COLO668 (cell line): ENCODE measurements at regions not wholly inside any gene's neighbourhood (a gene's known extent, or its start where the extent isn't known, plus 50 kb on each side); places are given as distances from the start of the nearest gene placed in this dataset.
A peak's percentile ranks its signal among the peaks of the same experiment; 100 is the strongest.
"Not testable (repeated sequence)": the region's sequence is repeated elsewhere in the genome, so short reads cannot be mapped to it uniquely, and the experiment has no call there.

Experiments
- DNase-seq: peaks from one replicate; lab custom pipeline; 2025; ENCODE audit not compliant: unreplicated experiment; lab: John Stamatoyannopoulos, UW

DNA sequence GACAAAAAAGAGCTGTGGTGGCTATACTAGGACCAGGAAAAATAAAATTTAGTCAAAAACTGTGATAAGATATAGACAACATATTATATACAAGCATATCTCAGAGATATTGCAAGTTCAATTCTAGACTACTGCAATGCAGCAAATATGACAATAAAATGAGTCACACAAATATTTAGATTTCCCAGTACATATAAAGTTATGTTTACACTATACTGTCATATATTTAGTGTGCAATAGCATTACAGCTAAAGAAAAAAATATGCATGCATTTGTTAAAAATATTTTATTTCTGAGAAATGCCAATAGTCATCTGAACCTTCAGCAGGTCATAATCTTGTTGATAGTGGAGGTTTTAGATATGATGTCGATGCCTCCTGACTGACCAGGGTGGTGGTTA is 72.1 kb downstream of the AKR1C4 start:
- no peak for DNase-seq

DNA sequence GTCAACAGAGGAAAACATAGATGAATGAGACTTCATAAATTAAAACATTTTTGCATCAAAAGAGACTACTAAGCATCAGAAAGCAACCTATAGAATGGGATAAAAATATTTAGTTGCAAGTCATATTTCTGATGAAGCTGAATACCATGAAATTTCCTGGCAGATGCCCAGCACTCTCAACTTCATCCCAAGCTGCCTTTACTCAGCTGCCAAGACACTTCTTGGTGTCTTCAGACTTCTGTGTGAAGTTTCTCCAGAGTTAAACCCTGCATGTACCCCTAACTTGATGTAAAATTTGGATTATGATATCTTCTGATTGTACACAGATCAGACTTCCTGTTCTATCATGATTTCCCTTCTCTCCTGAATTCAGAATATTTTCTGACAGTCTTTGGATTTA is 73.2 kb downstream of the AKR1C4 start:
- no peak for DNase-seq

DNA sequence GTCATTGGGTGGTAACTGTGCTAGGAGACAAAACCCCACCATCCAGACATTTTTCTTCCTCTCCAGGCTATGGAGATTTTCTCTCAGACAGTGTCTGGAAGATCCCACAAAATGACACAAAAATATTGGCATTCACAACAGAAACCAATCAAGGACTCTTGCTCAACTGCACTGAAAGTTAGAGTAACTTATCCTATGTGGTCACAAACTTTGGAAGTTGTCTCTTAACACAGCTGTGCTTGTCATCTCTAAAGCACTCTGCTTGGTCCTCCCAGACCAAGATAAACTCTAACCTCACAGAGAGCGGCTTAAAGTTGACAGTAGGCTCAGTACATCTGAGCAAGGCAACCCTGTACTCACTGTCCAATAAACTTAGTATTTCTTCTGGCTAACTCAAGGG is 74.9 kb downstream of the AKR1C4 start:
- DNase-seq: no peak

DNA sequence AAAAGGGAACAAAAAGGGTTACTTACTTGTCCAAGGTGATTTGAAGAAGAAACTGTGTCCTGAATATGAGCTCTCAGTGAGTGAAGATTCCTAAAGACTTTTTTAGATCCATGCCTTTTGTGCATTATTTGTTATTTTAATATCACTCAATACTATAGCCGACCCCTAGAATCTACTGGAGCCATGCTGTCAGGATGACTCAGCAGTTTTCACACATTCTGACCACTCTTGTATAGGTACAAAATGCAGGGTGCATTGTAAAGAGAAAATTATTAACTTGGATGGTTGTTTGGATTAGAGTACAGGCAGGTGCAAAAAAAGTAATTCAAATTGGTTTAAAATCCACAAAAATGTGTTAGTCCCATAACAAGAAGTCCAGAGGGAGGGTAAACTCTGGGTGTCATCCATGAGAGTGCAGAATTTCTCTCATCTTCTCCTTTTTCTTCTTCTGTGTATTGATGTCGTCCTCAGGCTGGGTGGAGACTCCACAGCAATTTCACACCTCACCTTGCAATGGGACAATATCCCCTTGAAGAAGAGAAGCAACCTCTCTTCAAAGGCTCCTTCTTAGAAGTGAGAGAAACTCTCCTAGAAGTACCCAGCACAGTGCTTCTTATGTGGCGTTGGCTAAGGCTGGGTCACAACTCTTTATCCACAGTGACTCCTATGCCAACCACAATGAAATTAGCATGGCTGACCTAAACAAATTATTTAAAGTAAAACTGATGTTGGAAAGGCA is 75.6 kb downstream of the AKR1C4 start:
- no peak for DNase-seq

DNA sequence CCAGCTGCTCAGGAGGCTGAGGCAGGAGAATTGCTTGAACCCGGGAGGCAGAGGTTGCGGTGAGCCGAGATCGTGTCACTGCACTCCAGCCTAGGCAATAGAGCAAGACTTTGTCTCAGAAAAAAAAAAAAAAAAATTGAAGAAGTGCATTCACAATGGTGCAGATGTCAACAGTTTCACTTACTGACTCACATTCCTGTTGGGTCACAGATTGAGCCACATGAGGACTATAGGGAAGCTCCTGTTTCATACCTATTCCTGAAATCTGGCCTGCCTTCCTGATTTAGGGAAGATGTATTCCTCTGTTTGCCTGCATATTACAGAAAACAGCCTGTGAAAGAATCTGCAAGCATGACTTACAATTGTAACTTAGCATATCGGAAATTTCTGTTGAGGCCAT is 78.2 kb downstream of the AKR1C4 start:
- no peak for DNase-seq

DNA sequence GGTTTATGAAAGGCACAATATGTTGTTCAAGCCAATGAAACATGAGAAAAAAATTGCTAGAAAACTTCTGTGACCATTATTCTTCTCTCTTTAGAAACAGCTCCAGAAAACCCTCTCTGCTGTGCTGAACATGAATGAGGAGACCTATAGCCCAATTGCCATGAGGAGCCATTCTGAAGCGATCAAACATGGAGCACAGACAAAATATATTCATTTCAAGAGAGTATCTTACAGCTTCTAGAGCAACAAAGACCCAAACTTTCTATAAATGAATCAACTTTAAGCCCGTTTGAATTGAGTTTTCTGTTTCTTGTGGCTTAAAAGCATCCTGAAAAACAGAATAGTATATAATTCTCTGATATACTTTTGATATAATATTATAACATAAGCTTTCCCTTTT is 83.4 kb upstream of the UCN3 start:
- DNase-seq: no peak

DNA sequence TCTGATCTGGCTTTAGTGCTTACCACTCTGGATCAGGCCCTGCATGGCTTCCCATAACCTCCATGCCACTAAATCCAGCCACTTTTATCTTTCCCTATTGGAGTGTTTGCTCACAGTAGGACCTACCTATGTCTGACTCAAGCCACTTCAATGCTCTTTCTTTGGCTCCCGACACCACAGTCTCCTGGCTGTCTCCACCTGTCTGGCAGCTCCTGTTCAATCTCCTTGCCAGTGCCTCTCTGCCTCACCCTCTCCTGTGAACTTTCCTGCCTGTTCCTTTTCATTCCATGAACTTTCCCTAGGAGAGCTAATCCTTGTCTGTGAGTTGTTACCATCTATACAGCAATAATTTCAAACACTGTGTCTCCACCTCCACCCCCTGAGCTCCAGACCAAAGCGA is 82.6 kb upstream of the UCN3 start:
- no peak for DNase-seq

DNA sequence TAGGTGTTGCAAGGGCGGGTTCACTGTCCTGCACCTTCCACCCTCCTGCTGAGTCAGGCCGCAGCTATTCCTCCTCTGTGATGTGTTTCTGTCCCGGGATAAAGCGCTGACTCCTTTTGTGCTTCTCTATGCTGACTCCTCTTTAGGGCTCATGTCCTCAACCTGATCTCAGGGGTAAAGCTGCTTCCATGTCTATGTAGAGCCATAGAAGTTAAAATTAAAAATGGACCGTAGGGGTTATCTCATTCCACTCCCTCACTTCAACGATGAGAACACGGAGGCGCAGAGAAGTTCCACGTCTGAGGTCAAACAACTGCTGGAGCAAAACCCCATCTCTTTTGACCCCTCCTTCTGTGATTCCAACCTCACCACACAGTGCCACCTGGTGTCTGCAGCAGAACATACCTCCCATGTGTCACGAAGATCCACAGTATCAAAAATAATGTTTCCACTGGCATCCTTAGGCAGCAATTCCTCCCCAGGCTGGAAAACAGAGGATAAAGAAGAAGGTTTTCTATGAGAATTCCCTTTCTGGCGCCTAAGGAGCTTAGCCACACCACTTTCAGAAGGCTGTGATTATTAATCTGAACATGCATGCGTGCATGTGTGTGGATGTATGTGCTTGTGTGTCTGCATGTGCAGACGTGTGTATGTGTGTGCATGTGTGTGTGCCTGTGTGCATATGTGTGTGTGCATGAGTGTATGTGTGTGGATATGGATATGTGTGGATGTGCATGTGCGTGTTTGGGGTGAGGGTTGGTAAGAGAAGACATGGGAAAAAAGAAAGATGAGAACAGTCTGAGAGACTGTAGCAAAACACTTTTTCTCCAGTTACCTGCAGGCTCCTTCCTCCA is 81.2 kb upstream of the UCN3 start:
- peak; percentile 44 for DNase-seq

DNA sequence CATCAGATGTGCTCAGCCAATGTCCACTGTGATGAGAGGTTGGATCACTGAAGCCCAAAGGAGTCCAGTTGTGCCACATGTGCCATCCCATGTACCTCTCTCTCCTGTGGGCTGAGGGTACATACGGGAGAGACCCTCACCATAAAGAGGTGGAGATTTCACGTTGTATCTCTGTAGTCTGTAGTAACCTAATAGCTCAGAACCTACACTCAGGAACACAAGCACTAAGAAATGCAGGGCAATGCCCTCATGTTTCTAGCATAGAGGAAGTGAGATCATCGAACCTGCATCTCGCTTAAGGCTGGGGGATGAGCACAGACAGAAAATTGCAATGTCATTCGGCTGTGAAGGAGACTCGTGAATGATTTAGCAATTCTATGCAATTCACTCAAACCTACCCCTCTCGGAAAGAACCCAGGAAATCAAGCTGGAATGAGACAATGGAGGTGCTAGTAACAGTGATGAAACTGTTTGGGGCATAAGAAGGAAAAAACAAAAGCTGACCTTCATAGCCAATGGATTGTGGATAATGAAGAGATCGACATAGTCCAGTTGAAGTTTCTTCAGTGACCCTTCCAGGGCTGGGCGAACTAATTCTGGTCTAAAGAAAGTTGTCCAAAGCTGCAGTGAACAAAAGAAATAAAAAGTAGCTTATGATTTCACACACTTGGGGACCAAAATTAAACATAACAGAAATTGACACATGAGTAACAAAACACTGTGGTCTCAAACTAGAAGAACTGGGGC is 80.3 kb upstream of the UCN3 start:
- no peak for DNase-seq

DNA sequence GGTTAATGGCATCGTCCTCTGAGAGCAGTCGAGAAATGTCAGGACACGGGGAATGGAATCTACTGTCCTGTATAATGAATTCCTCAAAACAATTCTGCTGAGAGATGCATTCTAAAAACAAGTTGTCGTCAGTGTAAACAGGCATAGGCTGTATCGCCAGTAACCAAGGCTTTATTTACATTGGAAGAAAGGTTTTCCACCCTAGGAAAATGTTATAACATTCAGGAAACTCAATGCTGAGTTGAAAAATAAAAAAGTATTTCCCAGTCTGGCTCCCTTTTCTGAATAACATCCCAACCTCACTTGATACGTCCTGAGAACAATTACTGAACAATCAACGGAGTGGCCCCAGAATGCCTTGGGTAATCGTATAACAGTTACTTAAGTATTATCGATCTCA is 79.6 kb upstream of the UCN3 start:
- no peak for DNase-seq

DNA sequence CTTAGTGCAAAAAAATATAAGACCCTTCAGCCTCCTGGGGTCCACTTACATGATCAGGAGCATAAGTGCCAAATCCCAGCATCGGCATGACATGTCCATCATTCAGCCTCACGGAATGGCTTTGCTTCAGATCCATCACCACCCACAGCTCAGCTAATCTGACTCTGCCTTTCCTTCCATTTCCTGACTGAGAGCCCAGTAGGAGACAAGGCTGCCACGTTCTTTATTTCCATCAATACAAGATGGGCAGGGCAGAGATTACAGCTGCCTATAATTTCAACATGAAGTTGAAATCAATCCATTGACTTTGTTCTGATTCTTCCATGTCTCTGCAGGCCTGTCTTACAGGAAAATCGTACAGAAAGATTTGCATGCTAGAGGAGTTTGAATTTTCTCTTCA is 76.4 kb upstream of the UCN3 start:
- no peak for DNase-seq

DNA sequence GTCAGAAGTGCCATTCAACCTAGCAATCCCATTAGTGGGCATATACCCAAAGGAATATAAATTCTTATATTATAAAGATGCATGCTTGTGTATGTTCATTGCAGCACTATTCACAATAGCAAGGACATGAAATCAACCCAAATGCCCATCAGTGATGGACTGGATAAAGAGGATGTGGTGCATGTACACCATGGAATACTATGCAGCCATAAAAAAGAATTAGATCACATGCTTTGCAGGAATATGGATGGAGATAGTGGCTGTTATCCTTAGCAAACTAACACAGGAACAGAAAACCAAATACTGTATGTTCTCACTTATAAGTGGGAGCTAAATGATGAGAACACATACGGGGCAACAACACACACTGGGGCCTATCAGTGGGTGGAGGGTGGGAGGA is 75.5 kb upstream of the UCN3 start:
- DNase-seq: not testable (repeated sequence)

DNA sequence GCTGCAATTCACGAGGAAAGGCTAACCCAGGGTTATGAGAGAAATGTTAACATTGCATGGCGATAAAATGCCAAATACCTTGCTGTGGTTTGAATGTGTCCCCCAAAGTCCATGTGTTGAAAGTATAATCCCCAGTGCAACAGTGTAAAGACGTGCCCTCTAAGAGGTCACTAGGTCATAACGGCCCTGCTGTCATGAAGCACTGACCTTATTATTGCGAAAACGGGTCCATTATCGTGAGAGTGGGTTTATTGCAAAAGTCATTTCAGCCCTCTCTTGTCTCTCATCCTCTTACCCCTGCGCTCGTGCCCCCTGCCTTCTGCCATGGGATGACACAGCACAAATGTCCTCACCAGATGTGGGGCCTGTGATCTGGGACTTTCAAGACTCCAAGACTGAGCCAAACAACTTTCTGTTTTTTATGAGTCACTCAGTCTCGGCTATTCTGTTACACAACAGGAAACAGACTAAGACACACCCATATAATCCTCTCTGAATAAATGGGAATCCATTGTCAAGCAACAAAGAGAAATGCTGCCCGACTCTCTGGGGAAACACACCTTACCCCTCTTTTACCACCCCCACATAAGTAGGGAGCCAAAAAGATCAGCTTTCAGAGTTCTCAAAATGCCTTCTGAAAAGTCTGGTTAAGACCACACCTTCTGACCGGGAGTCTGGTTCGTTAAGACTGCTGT is 73.1 kb upstream of the UCN3 start:
- DNase-seq: no peak

DNA sequence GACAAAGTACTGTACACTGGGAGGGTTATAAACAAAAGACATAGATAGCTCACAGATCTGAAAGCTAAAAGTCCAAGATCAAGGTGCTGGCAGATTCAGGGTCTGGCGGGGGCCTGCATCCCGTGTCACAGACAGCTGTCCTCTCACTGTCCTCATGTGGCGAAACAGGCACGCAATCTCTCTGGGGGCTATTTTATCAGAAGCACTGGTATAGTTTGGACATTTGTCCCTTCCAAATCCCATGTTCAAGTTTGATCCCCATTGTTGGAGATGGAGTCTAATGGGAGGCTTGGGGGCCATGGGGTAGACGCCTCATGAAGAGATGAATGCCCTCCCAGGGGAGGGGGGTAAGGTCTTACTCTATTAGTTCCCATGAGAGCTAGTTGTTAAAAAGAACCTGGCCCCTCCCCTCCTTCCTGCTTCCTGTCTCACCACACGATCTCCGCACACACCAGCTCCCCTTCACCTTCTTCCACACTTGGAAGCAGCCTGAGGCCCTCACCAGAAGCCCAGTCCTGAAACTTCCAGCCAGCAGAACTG is 72.5 kb upstream of the UCN3 start:
- DNase-seq: no peak

DNA sequence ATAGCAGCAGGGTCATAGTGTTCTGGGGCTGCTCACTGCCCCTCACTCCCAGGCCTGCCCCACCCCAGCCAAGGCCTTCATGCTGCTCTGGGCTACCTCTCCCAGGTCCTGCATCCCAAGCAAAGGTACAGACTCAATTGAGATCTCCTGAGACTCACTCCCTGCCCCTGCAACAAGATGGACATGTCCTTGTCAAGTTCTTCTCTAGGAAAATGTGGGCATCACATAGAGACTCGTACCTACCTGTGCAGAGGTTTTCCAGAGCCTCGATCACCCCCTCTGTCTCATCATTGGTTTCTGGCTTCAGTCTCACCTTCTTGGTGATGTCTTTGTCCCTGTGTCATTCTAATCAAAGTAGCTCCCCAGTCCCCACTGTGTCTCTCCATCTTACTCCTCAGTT is 71.8 kb upstream of the UCN3 start:
- DNase-seq: not testable (repeated sequence)

DNA sequence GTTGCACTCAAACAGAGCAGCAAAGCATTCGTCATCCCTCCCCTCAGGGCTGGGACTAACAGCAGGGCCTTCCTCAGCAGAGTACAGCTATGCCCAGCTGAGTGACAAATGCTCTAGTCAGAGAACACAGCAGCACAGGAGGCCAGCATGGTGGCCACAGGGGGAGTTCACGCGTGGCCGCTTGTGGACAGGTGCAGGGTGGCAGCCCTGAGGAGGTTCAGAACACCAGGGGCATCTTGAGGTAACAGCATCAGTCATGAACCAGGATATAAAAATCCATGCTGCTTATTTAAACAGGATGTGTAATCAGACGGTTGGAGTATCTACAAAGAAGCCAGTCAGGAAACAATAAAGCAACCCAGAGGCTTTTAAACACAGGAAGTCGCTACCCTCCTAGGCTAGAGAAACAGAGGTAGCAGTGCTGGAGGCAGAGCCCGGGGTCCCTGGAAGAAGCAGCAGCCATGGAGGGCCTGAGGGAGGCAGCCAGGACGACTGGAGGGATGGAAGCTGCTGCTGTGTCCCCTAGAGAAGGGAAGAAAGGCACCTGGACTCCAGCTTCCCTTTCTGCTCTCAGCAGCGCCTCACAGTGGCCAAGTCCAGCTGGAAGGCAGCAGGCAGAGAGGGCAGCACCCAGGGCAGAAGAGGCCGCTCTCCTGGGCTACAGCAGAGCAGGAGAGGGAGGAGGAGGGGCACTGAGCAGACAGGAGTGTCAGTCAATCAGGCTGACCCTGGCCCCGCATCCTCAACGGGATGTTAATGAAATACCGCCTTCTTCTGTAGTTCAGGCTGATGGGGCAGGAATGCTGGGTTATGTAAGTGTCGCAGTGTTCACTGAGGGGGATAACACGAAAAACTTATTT is 70.8 kb upstream of the UCN3 start:
- peak; percentile 70 for DNase-seq

DNA sequence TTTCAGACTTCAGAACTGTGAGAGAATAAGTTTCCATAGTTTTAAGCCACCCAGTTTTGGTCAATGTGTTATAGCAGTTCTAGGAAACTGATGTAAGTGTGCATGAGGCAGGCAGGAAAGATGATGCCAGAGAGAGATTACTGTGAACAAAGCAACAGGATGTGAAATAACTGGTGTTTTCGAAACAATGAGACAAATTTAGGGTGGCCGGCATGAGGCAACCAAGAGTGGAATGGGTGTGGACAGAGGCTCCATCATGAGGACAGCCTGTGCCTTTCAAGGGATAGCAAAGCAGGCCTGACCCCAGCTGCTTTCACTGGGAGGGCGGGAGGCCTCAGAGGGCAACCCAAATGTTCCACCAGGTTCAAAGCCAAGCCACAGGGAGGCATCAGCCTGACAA is 67.3 kb upstream of the UCN3 start:
- DNase-seq: no peak

DNA sequence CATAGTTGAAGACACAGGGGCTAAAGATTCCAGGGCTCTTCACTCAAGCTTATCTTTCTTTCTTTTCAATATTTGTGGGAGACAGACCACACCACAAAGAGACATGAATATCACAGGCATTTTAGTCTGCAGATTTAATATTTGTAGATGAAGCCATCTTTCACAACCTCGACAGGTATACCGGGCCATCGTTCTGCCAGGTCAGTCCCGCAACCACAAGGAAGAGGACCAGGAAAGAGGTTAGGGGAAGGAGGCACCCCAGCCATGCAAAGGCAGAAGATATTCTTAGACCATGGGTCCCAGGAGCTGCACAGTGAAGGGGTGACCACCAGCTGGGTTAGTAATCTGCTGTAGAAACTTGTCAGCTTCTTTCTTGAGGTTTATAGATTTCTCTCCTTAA is 66.8 kb upstream of the UCN3 start:
- no peak for DNase-seq

DNA sequence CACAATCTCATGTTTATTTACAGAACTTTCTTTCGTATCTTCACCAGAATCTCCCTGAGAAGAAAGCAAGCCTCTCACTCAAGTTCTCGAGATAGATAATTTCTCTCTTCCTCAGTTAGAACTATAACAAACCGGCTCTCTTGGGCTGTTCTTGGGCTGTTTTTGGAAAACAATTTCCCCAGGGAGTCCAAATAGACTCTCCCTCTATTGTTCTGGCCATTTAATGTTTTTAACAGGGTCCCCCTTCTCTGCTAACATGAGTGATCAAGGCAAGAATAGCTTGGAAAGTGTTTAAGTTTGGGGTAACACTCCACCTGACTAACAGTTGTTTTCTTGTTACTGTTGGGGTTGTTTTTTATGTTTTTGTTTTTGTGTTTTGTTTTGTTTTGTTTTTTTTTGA is 64.8 kb upstream of the UCN3 start:
- DNase-seq: no peak

DNA sequence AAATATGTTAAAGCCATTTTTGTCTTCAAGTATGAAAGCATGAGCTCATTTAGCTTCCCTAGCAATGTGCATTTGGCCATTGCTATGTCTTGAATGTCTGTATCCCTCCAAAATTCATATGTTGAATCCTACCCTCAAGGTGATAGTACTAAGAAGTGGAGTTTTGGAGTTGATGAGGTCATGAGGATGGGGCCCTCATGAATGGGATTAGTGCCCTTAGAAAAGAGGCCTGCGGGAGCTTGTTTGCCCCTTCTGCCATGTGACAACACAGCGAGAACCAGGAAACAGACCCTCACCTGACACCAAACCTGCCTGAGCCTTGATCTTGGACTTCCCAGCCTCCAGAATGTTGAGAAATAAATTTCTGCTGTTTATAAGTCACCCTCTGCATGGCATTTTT is 61.3 kb upstream of the UCN3 start:
- DNase-seq: no peak
